GM18502 (cell line): ENCODE measurements at regions not wholly inside any gene's neighbourhood (a gene's known extent, or its start where the extent isn't known, plus 50 kb on each side); places are given as distances from the start of the nearest gene placed in this dataset.
"Not testable (repeated sequence)": the region's sequence is repeated elsewhere in the genome, so short reads cannot be mapped to it uniquely, and the experiment has no call there.

ENCODE experiments used
- ATAC-seq: cut with Tn5 transposase; IDR thresholded peaks from one replicate; pipeline ENCODE4 v1.9.1; 2021; ENCODE audit warnings: mild to moderate bottlenecking; ENCODE audit not compliant: unreplicated experiment, poor library complexity

DNA sequence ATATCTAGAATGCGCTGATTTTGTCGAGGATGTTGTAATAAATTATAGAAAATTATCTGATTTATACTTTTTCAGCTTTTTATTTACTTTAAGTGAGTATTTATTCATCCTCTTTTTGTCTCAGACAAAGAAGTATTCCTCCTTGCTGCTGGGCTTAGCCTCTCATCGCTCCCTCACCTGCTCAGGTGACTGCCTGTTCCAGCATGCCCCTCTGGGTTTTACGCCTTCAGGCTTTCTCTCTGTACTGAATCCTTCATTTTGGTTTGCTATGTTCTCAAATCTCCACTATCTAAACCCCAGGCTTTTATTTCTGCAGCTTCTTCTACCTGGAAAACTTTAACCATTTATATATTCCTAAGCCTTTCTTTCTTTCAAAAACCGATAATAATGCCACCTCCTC is 1650.9 kb upstream of the SEL1L start:
- ATAC-seq, result no peak

DNA sequence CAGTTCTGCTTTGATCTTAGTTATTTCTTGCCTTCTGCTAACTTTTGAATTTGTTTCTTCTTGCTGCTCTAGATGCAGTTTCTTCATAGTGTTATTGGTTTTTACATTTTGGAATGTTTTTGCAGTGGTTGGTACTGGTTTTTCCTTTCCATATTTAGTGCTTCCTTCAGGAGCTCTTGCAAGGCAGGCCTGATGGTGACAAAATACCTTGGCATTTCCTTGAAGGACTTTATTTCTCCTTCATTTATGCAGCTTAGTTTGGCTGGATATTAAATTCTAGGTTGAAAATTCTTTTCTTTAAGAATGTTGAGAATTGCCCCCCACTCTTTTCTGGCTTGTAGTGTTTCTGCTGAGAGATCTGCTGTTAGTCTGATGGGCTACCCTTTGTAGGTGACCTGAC is 1654.7 kb upstream of the SEL1L start:
- not testable (repeated sequence) for ATAC-seq

DNA sequence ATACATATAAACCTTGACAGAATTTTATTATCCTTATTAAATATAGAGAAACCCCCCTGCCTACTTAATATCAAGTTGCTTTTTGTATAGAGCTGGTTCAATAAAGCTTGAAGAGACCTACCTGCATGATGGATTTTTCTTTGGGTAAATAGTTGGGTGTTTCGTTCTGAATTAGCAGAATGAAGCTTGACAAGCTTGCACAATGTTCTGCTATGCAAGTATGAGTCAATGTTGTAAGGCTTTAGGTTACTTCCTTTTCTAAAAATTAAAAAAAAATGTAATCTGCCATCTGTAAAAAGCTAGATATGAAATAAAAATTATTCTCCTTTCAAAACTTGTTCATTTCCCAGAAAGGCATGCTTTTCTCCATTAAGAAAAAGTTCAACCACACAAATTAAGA is 1662.6 kb upstream of the SEL1L start:
- no peak for ATAC-seq

DNA sequence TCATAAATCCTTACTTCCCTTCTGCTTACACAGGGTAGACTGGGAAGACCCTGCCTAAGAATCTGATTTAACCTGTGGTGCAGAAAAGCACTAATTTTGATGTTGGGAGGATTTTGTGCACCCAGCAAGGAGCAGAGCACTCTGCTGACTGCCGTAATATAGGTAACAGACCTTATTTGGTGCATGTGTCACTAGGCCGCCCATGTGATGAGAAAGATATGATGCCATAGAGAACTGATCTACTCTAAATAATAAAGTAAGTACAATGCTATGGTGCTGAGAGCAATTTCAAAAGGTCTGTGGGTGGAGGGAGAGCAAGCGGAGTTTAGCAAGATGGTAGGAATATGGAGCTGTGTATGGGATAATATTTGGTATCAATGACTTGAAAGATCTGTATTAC is 1663.6 kb upstream of the SEL1L start:
- ATAC-seq, result no peak

DNA sequence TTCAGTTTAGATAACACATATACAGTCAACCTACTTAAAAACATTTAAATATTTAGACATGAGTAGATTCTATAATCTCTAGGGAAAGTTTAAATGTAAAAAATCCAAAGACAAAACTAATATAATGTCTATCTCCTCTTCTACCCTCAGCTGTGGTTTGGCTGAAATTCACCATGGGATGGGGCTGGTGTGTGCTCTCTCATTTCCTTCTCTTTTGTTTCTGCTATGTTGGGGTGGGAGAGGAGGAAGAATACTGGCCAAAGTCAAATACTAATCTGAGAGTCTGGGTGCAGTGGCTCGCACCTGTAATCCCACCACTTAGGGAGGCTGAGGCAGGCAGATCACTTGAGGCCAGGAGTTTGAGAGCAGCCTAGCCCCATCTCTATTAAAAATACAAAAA is 1673.9 kb upstream of the SEL1L start:
- no peak for ATAC-seq

DNA sequence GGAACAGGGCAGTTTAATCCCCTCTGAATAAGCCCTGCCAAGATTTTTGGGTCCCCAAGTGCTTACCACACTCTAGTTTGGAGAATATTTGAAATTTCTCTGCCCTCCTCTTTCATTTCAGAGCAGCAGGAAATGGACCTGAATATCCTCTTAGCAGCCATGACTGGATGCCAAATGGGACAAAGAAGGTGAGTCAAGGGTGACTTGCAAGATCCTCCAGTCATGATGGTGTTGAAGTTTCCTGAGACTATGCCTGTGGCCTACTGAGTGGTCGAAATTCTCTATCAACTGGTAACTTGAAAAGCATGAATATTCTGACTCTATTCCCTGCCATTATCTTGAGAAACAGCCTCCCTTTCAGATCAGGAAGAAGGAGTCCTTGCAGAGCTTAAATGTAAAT is 1674.7 kb upstream of the SEL1L start:
- ATAC-seq, result no peak

DNA sequence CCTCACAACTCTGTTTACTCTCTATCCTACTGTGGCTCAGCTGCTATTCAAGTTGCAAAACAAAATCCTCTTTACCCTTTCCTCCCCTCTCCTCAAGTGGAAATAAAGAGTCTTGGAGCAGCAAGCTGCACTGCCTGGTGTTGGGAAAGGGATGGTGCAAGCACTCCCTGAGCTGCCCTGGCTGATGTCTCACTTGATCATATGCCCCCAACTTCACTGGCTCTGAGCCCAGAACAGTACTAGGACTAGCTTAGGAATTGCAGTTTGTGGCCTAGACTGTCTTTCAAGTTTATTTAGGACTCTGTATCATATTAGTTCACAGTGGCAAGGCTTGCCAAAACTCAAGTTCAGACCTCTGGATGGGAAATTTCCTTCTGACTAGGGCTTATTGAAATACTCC is 1683.8 kb upstream of the SEL1L start:
- ATAC-seq, result no peak

DNA sequence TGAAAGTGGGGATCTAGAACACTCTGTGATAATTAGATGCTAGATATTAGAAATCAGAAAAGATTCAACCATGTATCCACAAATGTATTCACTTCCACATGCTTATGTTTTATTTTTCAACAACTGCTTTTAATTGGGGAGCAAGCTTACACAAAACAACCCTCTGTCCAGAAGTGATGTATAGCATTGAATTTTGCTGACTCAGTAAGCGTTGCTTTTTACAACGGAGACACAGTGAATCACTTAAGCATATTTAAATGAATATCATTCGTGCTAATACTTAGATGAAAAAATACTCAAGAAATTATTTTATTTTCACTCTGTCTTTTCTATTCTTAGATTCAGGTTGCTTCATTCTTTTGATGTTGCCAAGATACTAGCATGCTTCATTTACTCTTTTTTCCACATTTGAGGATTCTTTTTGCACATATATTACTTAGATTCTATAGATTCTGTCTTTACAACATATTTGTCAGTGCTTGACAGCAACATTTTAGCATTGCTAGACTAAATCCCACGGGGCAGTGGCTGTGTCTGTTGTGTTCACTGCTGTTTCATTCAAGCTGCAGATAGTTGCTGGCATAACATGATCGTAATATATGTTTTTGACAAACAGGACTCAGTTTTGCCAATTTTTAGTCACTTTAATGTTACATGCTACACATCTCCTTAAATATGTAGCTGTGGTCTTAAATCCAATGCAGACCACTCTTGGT is 1714.4 kb upstream of the SEL1L start:
- no peak for ATAC-seq

DNA sequence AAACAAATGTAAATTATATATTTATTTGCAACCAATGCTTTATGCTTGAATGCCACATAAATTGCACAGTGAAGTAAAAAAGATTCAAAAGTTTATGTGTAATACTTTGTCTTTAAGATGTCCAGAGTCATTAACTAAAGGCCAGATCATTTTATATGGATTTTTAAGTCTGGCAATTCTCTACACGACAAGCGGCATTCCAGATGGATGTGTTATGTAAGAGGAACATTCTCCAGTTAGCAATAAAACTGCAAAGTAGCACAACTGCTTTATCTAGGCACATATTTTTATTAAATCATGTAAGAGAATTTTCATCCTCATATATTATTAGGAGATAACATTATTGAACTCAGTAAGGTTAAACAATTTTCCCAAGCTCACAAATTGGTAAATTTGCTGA is 1717.7 kb upstream of the SEL1L start:
- ATAC-seq, result no peak

DNA sequence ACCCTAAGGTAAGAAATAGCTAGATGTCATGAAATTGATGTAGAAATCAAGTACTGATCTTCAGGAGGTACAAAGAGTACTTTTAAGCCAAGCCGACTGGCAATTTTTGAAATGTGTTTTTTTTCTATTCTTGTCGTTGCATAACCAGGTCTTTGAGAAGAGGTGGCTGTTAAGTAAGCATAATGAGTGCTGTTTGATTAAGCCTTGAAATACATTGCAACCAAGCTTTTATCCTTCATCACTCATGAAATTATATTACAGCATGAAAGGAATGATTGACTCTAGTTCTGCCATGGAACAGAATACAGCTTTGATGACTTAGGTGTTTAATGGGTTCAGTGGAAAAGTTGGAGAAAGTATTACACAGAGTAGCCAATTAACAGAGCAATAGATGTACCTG is 1720.2 kb upstream of the SEL1L start:
- ATAC-seq, result no peak

DNA sequence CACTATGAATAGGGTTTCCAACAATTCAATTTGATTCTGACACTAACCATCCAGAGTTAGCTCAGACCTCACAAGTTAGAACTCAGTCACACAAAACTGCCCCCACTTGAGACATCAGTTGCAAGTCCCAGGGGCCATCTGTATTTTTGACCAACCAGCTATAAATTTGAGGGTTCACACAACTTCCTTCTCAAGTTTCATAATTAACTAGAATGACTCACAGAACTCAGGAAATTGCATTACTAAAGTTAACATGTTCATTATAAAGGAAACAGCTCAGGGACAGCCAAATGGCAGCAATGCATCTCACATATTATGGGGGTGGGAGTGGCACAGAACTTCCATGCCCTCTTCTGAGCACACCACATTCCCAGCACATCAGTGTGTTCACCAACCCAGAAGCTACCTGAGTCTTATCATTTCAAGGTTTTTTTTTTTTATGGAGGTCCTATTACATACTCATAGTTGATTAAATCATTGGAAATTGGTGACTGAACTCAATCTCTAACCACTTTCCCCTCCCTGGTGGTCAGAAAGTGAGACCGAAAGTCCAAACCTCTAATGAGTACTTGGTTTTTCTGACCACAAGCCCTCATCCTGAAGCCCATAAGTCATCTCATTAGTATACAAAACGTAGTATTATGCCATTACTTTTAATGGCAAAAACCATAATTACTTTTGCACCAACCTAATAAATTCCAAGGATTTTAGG is 1721.5 kb upstream of the SEL1L start:
- ATAC-seq, result no peak

DNA sequence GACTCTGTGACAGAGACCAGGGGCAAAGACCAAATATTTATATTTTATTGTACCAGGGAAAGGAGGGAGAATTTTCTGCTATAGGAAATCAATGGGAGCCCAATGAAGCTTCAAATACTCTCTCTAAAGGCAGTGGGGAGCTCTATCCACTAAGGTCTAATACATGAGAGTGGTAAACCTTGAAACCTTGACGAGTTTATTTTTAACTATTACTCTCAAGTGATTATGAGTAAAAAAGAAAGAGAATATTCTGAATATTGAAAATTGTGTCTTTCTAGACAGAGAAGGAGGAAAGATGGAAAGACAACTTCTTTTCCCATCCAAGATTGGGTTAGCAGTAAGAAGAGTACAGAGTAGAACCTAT is 1722.1 kb upstream of the SEL1L start:
- ATAC-seq, result no peak

DNA sequence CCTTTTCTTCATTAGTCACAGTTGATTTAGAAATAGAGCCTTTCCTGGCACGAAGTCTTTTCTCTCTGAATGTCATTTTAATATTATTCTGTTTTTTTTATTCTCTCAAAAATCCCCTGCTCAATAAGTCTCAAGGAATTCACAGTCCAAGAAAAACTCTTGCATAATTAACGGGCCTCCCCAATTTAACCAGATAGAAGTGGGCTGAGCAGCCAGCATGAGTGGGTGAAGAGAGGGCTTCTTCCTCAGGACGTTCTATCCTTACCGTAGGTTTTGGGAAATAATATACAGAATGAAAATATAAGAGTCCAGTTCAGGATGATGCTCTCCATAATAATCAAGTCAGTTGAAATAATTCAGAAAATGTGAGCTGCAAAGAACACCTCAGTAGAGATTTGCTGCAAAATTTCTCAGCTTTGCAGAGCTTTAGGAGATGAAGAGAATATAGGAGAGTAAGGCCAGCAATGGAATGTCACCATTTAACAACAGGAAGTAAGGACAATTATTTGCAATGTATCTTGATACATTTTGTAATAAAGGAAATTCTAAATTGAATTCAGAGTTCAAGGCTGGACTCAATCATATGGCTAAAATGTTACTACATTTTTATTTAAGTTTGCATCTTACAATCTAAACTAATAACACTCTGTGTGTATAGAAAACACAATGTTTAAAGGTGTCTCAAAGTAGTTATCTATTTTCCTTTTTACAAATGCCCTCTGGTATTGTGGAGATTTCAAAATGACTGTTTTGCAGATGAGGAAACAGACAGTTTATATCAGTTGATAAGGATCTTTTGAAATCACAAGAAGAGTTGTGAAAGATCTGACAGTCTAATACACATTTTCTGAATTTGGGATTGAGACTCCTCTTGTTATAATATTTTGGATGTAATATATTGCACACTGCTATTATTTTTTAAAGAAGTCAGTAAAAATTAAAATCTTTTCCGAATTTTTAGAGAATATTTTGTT is 1724.1 kb upstream of the SEL1L start:
- ATAC-seq, result no peak

DNA sequence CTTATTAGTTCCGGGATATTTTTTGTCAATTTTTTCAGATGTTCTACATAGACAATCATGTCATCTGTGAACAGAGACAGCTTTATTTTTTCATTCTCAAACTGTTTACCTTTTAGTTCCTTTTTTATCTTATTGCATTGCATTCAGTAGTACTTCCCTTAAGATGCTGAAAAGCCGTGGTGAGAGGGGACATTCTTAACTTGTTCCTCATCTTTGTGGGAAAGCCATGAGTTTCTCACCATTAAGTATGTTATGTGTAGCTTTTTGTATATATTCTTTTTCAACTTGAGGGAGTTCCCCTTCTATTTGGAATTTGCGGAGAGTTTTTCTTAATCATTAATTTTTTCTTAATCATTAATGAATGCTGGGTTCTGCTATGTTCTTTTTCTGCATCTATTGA is 1727.1 kb upstream of the SEL1L start:
- ATAC-seq, result no peak

DNA sequence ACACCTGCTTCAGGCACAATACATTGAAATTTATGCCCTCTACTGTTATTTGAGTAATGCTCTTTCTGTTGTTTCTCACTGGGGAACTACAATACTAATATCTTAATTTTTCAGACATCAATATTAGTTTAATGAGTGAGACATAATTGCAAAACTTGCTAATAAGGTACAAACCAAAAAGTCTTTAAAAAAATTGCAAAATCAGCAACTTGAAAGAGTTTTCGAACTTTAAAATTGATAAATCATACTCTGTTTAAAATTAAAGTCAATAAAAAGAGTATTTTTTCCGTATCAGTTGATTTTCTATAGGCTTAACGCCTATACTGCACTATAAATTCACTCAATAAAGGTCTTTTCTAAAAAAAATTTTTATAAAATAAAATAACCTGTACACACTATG is 1735.9 kb upstream of the SEL1L start:
- no peak for ATAC-seq

DNA sequence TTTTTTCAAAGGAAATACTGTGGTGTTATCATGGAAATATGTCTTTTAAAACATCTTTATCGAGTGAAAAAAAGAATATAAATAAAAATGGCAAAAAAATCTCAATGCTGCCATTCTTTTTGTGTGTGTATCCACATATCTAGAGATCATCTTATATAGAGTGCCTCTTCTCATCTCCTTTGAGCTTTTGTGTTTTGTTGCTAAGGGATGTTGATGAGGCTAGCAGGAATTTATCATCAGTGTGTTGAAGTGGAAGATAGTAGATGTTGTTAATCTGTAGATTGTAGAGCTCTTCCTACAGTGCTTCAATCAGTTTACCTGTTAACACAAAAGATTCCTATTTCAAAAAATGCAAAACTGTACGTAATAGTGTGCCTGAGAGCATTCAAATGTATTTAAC is 1738.0 kb upstream of the SEL1L start:
- ATAC-seq, result no peak

DNA sequence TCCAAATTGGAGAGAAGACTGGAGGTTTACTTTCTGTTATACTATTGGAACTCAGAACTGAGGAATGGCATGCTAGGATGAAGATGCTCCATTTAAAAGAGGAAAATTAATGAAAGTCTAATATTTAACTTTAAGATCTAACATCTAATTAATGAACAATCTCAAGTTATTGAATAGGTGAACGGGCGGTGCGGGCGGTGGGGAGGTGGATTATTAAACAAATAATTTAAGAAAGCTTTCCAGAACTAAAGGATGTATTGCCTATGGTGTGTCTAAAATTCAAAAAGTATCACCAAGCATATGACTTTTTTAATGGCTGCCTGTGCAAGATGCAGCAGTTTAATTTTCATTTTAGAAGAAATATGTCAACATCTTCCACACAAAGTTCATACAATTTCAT is 1747.1 kb upstream of the SEL1L start:
- ATAC-seq, result no peak

DNA sequence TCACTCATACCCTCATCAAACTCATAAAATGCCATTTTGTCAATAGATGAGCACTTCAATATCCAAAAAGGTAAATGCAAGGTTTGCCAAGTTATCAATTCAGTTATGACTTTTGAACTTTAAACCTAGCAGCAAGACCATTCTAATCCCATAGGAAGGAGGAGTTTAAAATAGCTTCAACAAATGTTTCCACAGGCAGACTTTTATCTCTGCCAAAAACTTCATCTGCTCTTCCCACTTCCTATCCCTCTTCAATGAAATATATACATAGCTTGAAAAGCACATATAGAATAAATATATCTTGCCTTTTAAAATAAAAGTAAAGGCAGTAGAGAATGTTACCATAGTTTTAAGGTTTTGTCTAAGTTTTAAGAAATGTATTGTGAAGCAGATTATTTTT is 1749.1 kb upstream of the SEL1L start:
- no peak for ATAC-seq

DNA sequence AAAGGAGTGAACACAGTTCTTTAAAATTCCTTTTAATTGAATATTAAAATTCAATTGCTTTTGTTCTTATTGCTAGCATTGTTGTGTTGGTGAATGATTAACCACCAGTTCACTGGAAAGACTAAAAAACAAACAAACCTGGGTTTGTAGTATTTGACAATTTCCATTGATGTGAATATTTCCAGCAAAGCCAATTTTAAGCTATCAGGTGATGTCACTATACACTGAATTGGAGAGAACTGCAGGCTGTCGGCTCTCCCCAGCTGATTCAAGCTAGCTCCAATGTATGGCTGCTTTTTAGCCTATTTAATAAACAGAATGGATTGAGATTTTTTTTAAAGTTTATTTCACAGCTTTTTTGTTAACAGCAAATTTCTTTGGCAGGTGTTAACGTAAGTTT is 1753.6 kb upstream of the SEL1L start:
- no peak for ATAC-seq

DNA sequence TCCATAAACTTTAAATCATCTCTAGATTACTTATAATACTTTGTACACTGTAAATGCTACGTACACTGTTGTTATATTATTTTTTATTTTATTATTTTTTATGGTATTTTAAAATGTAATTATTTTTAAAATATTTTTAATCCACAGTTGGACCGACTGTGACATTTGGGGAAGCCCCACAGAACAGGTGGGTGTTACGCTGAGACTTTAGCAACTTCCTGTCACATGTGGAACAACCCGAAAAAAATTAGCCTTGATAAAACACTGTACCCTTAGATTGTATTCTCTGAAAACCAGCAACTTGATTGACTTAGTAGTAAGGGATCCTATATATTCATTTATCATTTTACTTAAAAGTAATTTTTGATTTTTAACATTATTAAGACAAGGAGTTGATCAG is 1755.7 kb upstream of the SEL1L start:
- no peak for ATAC-seq

DNA sequence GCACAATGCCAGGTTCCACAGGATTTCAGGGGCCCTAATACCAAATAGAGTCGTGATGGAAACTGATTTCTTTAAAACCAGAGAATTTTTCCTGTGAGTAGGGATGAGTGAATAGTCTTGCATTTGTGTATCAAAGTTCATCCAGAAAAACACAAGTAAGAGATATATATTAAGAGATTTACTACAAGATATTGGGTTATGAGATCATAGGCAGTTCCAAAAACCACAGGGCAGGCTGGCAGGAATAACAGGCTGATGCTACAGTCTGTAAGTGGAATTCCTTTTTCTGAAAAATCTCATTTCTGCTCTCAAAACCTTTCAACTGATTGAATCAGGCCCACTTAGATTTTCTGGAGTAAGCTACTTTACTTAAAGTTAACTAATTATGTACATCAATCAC is 1756.2 kb upstream of the SEL1L start:
- ATAC-seq, result no peak
